K562 (cell line): ENCODE measurements at regions not wholly inside any gene's neighbourhood (a gene's known extent, or its start where the extent isn't known, plus 50 kb on each side); places are given as distances from the start of the nearest gene placed in this dataset.

ENCODE experiments used
- ATAC-seq: fragments of 200-7000 bp; cut with Tn5 transposase; 3 replicates; pipeline ENCODE4 v1.9.1; 2020; ENCODE audit warnings: moderate library complexity
- BruUV-seq: library from RNA; stranded (reverse); fragments of 400-500 nt; replicated peaks from 2 replicates; lab custom pipeline; 2021; lab: Mats Ljungman, UMichigan
- CTCF ChIA-PET: fragments of 300-600 bp; formaldehyde crosslinking; extraction: SDS; loops from one replicate; lab custom pipeline; 2021; ENCODE audit warnings: low intra/inter-chr PET ratio; lab: Yijun Ruan, JAX
- POLR2A ChIA-PET: fragments of 300-600, 350-650 bp; sonication (Branson Sonifier 250); formaldehyde crosslinking; extraction: SDS; loops from one replicate; lab custom pipeline; 2021; ENCODE audit warnings: antibody characterized with exemption, inconsistent platforms; lab: Yijun Ruan, JAX
- DNase-seq, 4 experiments: peaks; one replicate each; pipeline versions ENCODE4 v3.0.0 to v3.0.0-alpha.2; 2011 to 2018; ENCODE audit warnings: low spot score in 3 of 4, mixed read lengths in 3 of 4; ENCODE audit errors: extremely low read depth in 1 of 4
- FAIRE-seq: peaks from 2 replicates; lab custom pipeline; 2011; peaks lifted over from hg19 to GRCh38; lab: Jason Lieb, UNC
- H2AFZ ChIP-seq: 2 replicates; pipeline ENCODE4 v1.6.0; 2011; ENCODE audit warnings: low read depth, low read length, control low read depth, inconsistent platforms
- H3K27ac ChIP-seq: fragments of 200-600 bp; 3 replicates; pipeline ENCODE4 v1.8.0; 2011; ENCODE audit warnings: low read depth, mild to moderate bottlenecking, control low read depth, inconsistent platforms, low read length, moderate library complexity, mixed read lengths; ENCODE audit errors: extremely low read depth
- H3K27me3 ChIP-seq, 2 experiments: fragments of 300-600 bp in 1 of 2; 2 replicates in 1 of 2; 3 replicates in 1 of 2; pipeline versions ENCODE4 v1.6.0 to v1.8.0; 2011; ENCODE audit warnings: inconsistent platforms in 2 of 2, low read length in 2 of 2, mild to moderate bottlenecking in 1 of 2, mixed read lengths in 1 of 2, moderate library complexity in 1 of 2; ENCODE audit not compliant: control insufficient read depth in 2 of 2, insufficient read depth in 2 of 2
- H3K36me3 ChIP-seq: fragments of 300-600 bp; 3 replicates; pipeline ENCODE4 v1.8.0; 2011; ENCODE audit warnings: mild to moderate bottlenecking, low read length, inconsistent platforms; ENCODE audit not compliant: control insufficient read depth, insufficient read depth
- H3K4me1 ChIP-seq, 2 experiments: fragments of 200-600 bp in 1 of 2; replicated peaks in 1 of 2; 2 replicates in 1 of 2; 3 replicates in 1 of 2; pipeline versions ENCODE4 v1.5.1 to v1.8.0; 2011; ENCODE audit warnings: inconsistent platforms in 2 of 2, low read length in 2 of 2, mild to moderate bottlenecking in 1 of 2, mixed read lengths in 1 of 2, moderate library complexity in 1 of 2; ENCODE audit not compliant: control insufficient read depth in 2 of 2, insufficient read depth in 2 of 2
- H3K4me2 ChIP-seq: 2 replicates; pipeline ENCODE4 v1.6.1; 2011; ENCODE audit warnings: low read length, control low read depth, inconsistent platforms, mixed read lengths; ENCODE audit not compliant: insufficient read depth
- H3K4me3 ChIP-seq: fragments of 200-600 bp; sonication (generic), shearing (Covaris generic); 2 replicates; pipeline ENCODE4 v1.5.1; 2016; ENCODE audit warnings: control low read depth, inconsistent platforms
- H3K79me2 ChIP-seq: fragments of 200-600 bp; 3 replicates; pipeline ENCODE4 v1.8.0; 2011; ENCODE audit warnings: low read length, inconsistent platforms; ENCODE audit not compliant: control insufficient read depth, insufficient read depth
- H3K9ac ChIP-seq, 2 experiments: 2 replicates each; pipeline versions ENCODE4 v1.6.0 to v1.6.1; 2011; ENCODE audit warnings: low read depth in 2 of 2, low read length in 2 of 2, control low read depth in 1 of 2, inconsistent platforms in 1 of 2, mild to moderate bottlenecking in 1 of 2, mixed read lengths in 1 of 2; ENCODE audit not compliant: insufficient read depth in 1 of 2
- H3K9me1 ChIP-seq: one replicate; pipeline ENCODE4 v1.6.0; 2011; ENCODE audit warnings: inconsistent platforms, mild to moderate bottlenecking, low read length, moderate library complexity; ENCODE audit not compliant: control insufficient read depth, insufficient read depth
- H3K9me3 ChIP-seq: replicated peaks from 2 replicates; pipeline ENCODE4 v1.5.1; 2011; ENCODE audit warnings: low read depth, low read length, inconsistent platforms; ENCODE audit not compliant: control insufficient read depth, insufficient read depth
- H4K20me1 ChIP-seq: replicated peaks from 2 replicates; pipeline ENCODE4 v1.6.1; 2011; ENCODE audit warnings: low read length, inconsistent platforms, mixed read lengths; ENCODE audit not compliant: control insufficient read depth, insufficient read depth
- DIDO1 ChIP-seq: fragments of 450-650 bp; IDR thresholded peaks from 2 replicates; pipeline ENCODE4 v1.6.1; 2016; ENCODE audit warnings: low read depth, missing biosample characterization, missing genetic modification characterization
- KDM1A ChIP-seq, 2 experiments: fragments of 450-650 bp; IDR thresholded peaks; 2 replicates each; pipeline ENCODE4 v1.6.1; 2016; ENCODE audit warnings: mild to moderate bottlenecking in 2 of 2
- NONO ChIP-seq, 2 experiments: fragments of 200-400 bp in 1 of 2; fragments of 450-650 bp in 1 of 2; formaldehyde crosslinking in 1 of 2; IDR thresholded peaks; 2 replicates each; pipeline ENCODE4 v1.6.1; 2017; ENCODE audit warnings: low read depth in 2 of 2, mild to moderate bottlenecking in 2 of 2, moderate library complexity in 2 of 2, low read length in 1 of 2
- PCBP1 ChIP-seq: fragments of 200-400 bp; formaldehyde crosslinking; IDR thresholded peaks from 2 replicates; pipeline ENCODE4 v1.6.1; 2018; ENCODE audit warnings: mild to moderate bottlenecking, low read depth, low read length; ENCODE audit not compliant: poor library complexity, severe bottlenecking
- SRSF3 ChIP-seq: fragments of 200-400 bp; formaldehyde crosslinking; IDR thresholded peaks from 2 replicates; pipeline ENCODE4 v1.6.1; 2016; ENCODE audit warnings: mild to moderate bottlenecking, low read length, moderate library complexity; ENCODE audit not compliant: insufficient read depth
- TEAD2 ChIP-seq: fragments of 450-650 bp; IDR thresholded peaks from 2 replicates; pipeline ENCODE4 v1.6.1; 2016; ENCODE audit warnings: missing genetic modification characterization, control low read depth, missing compliant biosample characterization
- WGBS: fragments of 100-300 bp; shearing (Covaris generic); methylation state at CpG from one replicate; pipeline ENCODE4 v1.1.6; 2016; ENCODE audit warnings: low coverage, mixed read lengths; ENCODE audit not compliant: insufficient coverage; ENCODE audit errors: missing lambda C conversion rate; 5-methylcytosine and 5-hydroxymethylcytosine counted together
- in situ Hi-C: fragments of 300-500 bp; cut with MboI; formaldehyde crosslinking; loops from 4 replicates; pipeline ENCODE4 v1.15.0; 2018; ENCODE audit warnings: inconsistent platforms, mixed read lengths
- intact Hi-C: fragments of 100-400 bp; cut with micrococcal nuclease; formaldehyde crosslinking; loops from 2 replicates; pipeline ENCODE4 v1.14.2; 2022
- TF ChIP-seq, protein P1 (sequence below): fragments of 150-350 bp; IDR thresholded peaks from 2 replicates; pipeline ENCODE4 v1.6.1; 2014; ENCODE audit warnings: low read depth, mild to moderate bottlenecking, low read length, borderline replicate concordance

DNA sequence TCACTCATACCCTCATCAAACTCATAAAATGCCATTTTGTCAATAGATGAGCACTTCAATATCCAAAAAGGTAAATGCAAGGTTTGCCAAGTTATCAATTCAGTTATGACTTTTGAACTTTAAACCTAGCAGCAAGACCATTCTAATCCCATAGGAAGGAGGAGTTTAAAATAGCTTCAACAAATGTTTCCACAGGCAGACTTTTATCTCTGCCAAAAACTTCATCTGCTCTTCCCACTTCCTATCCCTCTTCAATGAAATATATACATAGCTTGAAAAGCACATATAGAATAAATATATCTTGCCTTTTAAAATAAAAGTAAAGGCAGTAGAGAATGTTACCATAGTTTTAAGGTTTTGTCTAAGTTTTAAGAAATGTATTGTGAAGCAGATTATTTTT lies 1749.1 kb upstream of the SEL1L start:
- no peak for DNase-seq
- Histone ChIP-seq H3K27me3 (no peaks in the 10 kb centered on the region), H3K4me3 (no peak overlapping the region), H4K20me1 (no peaks in the 10 kb centered on the region), H3K36me3 (no peaks in the 10 kb centered on the region), H3K9me3 (no peaks in the 10 kb centered on the region), H3K4me2 (no peak overlapping the region), H2AFZ (no peak overlapping the region), H3K79me2 (no peaks in the 10 kb centered on the region), H3K4me1 (no peaks in the 10 kb centered on the region), H3K27ac (no peak overlapping the region), H3K9me1 (no peaks in the 10 kb centered on the region), H3K9ac (no peak overlapping the region)
- in situ Hi-C loops, result no loop called here
- FAIRE-seq, result no peak
- ChIA-PET CTCF (no interaction called here), POLR2A (no interaction called here)
- no peak for ATAC-seq
- no peak for TF ChIP-seq NONO (IDR thresholded peaks at IDR 0.05; ENCODE audit: low read depth in 2 of 2, low read length in 1 of 2)
- TF ChIP-seq PCBP1, result no peak
- no peak for TF ChIP-seq DIDO1 (tag)
- intact Hi-C loops, result no loop called here
- no TSS peak for BruUV-seq

DNA sequence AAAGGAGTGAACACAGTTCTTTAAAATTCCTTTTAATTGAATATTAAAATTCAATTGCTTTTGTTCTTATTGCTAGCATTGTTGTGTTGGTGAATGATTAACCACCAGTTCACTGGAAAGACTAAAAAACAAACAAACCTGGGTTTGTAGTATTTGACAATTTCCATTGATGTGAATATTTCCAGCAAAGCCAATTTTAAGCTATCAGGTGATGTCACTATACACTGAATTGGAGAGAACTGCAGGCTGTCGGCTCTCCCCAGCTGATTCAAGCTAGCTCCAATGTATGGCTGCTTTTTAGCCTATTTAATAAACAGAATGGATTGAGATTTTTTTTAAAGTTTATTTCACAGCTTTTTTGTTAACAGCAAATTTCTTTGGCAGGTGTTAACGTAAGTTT lies 1753.6 kb upstream of the SEL1L start:
- Histone ChIP-seq H3K27me3 (no peaks in the 10 kb centered on the region), H3K9ac (no peak overlapping the region), H3K4me2 (no peak overlapping the region), H3K4me3 (no peak overlapping the region), H3K79me2 (no peaks in the 10 kb centered on the region), H4K20me1 (no peaks in the 10 kb centered on the region), H3K9me1 (no peaks in the 10 kb centered on the region), H3K4me1 (no peaks in the 10 kb centered on the region), H3K27ac (no peak overlapping the region), H3K9me3 (no peaks in the 10 kb centered on the region), H2AFZ (no peak overlapping the region), H3K36me3 (no peaks in the 10 kb centered on the region)
- TF ChIP-seq TEAD2 (tag), result no peak
- TF ChIP-seq, protein P1, sequence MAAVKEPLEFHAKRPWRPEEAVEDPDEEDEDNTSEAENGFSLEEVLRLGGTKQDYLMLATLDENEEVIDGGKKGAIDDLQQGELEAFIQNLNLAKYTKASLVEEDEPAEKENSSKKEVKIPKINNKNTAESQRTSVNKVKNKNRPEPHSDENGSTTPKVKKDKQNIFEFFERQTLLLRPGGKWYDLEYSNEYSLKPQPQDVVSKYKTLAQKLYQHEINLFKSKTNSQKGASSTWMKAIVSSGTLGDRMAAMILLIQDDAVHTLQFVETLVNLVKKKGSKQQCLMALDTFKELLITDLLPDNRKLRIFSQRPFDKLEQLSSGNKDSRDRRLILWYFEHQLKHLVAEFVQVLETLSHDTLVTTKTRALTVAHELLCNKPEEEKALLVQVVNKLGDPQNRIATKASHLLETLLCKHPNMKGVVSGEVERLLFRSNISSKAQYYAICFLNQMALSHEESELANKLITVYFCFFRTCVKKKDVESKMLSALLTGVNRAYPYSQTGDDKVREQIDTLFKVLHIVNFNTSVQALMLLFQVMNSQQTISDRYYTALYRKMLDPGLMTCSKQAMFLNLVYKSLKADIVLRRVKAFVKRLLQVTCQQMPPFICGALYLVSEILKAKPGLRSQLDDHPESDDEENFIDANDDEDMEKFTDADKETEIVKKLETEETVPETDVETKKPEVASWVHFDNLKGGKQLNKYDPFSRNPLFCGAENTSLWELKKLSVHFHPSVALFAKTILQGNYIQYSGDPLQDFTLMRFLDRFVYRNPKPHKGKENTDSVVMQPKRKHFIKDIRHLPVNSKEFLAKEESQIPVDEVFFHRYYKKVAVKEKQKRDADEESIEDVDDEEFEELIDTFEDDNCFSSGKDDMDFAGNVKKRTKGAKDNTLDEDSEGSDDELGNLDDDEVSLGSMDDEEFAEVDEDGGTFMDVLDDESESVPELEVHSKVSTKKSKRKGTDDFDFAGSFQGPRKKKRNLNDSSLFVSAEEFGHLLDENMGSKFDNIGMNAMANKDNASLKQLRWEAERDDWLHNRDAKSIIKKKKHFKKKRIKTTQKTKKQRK, result no peak
- TF ChIP-seq SRSF3, result no peak
- TF ChIP-seq KDM1A (IDR thresholded peaks at IDR 0.05), result no peak
- ATAC-seq (no peak), FAIRE-seq (no peak), DNase-seq (no peak)
- ChIA-PET POLR2A (no interaction called here), CTCF (no interaction called here)
- in situ Hi-C loops (no loop called here), intact Hi-C loops (no loop called here)
- BruUV-seq, result no TSS peak
- WGBS, result 0% methylated on average over 2 of the region's 2 CpGs
